ENCODE measurements at regions not wholly inside any gene's neighbourhood (a gene's known extent, or its start where the extent isn't known, plus 50 kb on each side); places are given as distances from the start of the nearest gene placed in this dataset.

DNA sequence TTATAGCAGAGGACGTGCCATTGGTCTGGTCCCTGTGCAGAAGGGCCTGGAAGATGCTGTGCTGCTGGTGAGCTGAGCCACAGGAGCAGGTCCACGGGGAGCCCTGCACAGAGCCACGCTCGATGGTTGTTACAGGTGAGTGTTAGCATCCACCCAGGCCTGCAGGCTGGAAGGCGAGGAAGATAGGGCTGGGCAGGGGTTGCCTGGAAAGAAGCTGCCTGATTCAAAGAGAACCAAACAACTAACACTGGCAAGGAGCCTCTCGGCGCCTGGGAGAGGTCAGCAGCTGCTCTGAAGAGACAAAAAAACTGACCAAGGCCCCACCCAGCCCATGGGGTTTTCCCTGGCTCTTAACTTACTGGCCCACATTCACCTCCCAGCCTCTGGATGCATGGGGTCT lies 160.2 kb downstream of the MED10 start:
- no peak overlapping the region for H3K4me3 Mint-ChIP-seq
- H3K36me3 Mint-ChIP-seq (ENCODE audit: low read depth) = no peaks in the 10 kb centered on the region
- no peaks in the 10 kb centered on the region for H3K27me3 Mint-ChIP-seq
- no peak overlapping the region for H3K27ac Mint-ChIP-seq
- no peaks in the 10 kb centered on the region for H3K9me3 Mint-ChIP-seq
- no peak for DNase-seq
- H3K4me1 Mint-ChIP-seq = no peaks in the 10 kb centered on the region
- intact Hi-C loops (cut with micrococcal nuclease) = no loop called here

DNA sequence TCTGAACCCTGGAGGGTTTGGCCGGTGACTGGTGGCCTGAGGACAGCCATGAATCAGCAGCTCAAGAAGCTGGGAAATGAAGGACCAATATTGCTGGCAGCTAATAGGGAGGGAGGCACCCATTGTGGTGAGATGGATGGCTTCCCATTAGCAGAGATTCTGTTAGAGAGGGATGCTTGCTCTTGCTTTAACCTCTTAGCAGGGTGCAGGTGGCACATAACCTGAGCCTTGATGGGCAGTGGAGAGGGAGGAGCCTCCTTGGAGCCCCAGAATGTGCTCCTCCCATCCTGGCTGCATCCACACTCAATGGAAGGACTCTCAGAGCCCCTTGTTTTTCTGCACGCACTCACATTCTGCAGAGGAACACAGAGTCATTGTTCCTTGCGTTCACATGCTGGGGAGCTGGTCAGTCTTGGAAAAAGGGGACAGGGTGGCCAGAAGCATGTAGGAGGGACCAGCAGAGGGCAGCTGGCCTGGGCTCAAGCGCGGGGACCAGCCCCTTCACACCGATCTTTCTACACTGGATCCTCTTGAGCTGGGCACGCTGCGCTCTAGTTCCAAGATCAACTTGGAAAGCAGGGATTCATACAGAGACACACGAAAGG lies 161.8 kb downstream of the MED10 start:
- Mint-ChIP-seq H3K4me3 (no peak overlapping the region), H3K9me3 (no peaks in the 10 kb centered on the region), H3K4me1 (no peaks in the 10 kb centered on the region), H3K27ac (no peak overlapping the region), H3K27me3 (no peaks in the 10 kb centered on the region), H3K36me3 (ENCODE audit: low read depth) (no peaks in the 10 kb centered on the region)
- DNase-seq = no peak
- intact Hi-C loops (cut with micrococcal nuclease) = no loop called here

DNA sequence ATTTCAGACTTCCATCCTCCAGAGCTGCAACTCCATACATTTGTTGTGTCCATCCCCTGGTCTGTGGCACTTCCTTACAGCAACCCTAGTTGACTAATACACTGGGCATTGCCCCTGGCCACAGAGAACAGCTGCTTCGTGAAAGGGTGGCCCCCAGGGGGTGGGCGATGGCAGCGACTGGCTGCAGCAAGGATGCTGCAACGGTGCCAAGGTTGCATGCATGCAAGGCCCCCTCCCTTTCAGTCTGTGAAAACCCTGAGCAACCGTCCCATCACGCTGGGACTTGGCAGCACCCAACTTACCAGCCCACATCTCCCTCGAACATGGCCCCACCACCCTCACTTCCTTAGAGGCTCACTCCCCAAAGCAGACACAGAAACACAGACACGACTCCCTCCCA lies 162.5 kb downstream of the MED10 start:
- Mint-ChIP-seq H3K36me3 (ENCODE audit: low read depth) (no peaks in the 10 kb centered on the region), H3K4me1 (no peaks in the 10 kb centered on the region), H3K27ac (no peak overlapping the region), H3K27me3 (no peaks in the 10 kb centered on the region), H3K4me3 (no peak overlapping the region), H3K9me3 (no peaks in the 10 kb centered on the region)
- intact Hi-C loops (cut with micrococcal nuclease) = no loop called here
- no peak for DNase-seq

DNA sequence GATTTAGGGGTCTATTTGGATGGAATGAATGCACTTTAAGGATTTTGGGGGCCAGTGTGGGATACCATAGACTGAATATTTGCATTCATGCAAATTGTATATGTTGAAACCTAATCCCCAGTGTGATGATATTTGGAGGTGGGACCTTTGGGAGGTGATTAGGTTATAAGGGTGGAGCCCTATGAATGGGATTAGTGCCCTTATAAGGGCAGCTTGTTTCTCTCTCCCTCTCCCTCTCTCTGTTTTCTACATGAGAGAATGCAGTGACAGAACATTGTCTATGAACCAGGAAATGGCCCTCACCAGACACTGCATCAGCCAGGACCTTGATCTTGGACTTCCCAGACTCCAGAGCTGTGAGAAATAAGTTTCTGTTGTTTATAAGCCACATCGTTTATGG lies 166.1 kb downstream of the MED10 start:
- intact Hi-C loops (cut with micrococcal nuclease) = no loop called here
- Mint-ChIP-seq H3K36me3 (ENCODE audit: low read depth) (no peaks in the 10 kb centered on the region), H3K4me3 (no peak overlapping the region), H3K9me3 (no peaks in the 10 kb centered on the region), H3K27me3 (no peaks in the 10 kb centered on the region), H3K4me1 (no peaks in the 10 kb centered on the region), H3K27ac (no peak overlapping the region)
- DNase-seq = no peak

DNA sequence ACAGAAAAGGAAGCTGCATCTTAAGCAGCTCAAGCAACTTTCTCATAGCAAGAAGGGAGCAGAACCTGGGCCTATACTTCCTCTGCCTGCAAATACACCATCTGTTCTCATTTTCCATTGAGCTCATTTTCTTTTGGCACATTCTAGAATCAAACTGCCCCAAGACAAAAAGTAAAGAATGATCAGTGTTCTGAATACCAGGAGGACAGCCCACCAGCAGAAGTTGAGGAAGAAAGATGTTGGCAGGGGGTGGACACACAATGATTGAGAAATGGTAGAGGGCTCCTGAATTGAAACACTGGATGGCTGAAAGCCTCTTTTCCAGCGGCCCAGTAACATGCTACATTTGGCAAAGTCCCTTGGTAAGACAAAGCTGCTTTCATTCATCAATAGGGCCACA lies 171.8 kb downstream of the MED10 start:
- H3K4me3 Mint-ChIP-seq = no peak overlapping the region
- peaks cover 1% of the 10 kb centered on the region for H3K27me3 Mint-ChIP-seq
- intact Hi-C loops (cut with micrococcal nuclease) = no loop called here
- DNase-seq = no peak
- H3K9me3 Mint-ChIP-seq = no peaks in the 10 kb centered on the region
- no peaks in the 10 kb centered on the region for H3K36me3 Mint-ChIP-seq (ENCODE audit: low read depth)
- no peaks in the 10 kb centered on the region for H3K4me1 Mint-ChIP-seq
- H3K27ac Mint-ChIP-seq = no peak overlapping the region

DNA sequence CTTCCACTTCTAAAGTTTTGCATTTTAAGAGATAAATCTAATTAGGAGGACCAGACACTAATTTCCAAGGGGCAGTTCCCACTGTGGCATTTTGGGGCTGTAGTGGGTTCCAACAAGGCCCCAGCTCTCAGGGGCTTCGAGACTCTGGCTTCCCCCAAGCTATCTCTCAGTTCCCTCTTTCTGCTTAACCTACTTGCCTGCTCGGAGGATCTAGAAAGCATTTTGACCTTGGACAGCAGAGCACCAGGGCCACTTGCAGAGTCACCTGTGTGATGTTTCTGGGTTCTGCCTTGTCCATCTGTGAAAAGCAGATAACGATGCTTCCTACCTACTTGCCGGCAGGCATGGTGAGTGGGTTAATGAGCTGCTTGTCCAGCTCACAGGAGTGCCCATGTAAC lies 175.4 kb downstream of the MED10 start:
- intact Hi-C loops (cut with micrococcal nuclease) = no loop called here
- H3K9me3 Mint-ChIP-seq = no peaks in the 10 kb centered on the region
- peaks cover 1% of the 10 kb centered on the region for H3K27me3 Mint-ChIP-seq
- no peak overlapping the region for H3K4me3 Mint-ChIP-seq
- no peak for DNase-seq
- no peaks in the 10 kb centered on the region for H3K4me1 Mint-ChIP-seq
- H3K27ac Mint-ChIP-seq = no peak overlapping the region
- no peaks in the 10 kb centered on the region for H3K36me3 Mint-ChIP-seq (ENCODE audit: low read depth)

DNA sequence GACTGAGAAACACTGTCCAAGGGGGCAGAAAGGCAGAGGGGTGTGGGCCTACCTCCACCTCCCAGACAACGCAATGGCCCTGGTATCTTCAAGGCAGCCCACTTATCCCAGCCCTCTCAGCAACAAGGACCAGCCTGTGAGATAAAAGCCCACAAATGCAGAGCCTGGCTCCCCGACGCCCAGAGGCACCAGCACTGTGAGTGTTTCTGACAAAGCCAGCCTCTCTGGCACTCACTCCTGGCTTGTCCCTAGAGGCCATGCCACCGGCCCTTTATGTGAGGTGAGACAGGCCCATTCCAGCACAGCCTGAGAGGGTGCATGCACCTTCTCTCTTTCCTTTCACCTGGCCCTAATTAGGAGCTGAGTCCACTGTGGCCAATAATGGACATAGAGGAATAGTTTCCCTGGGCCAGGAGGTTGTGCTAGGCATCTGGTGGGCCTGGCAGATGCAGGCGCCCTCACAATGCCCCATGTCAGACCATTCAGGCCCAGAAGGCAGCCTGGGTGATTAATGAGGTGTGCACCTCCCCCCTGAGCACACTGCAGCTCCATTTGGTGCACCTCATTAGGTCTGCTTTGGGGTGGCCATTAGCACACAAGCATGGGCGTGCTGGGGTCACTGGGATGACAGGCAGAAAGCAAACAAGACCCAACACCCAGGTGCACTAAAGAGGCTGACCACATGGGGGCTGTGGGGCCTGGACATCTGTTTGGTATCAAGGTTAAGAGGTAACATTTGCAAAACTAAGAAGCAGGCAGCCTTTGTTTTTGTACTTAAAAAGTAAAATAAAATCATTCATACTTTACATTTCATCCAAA lies 176.0 kb downstream of the MED10 start:
- Mint-ChIP-seq H3K27me3 (peaks cover 1% of the 10 kb centered on the region), H3K4me3 (no peak overlapping the region), H3K4me1 (no peaks in the 10 kb centered on the region), H3K9me3 (no peaks in the 10 kb centered on the region), H3K27ac (no peak overlapping the region), H3K36me3 (ENCODE audit: low read depth) (no peaks in the 10 kb centered on the region)
- DNase-seq = no peak
- intact Hi-C loops (cut with micrococcal nuclease) = no loop called here

DNA sequence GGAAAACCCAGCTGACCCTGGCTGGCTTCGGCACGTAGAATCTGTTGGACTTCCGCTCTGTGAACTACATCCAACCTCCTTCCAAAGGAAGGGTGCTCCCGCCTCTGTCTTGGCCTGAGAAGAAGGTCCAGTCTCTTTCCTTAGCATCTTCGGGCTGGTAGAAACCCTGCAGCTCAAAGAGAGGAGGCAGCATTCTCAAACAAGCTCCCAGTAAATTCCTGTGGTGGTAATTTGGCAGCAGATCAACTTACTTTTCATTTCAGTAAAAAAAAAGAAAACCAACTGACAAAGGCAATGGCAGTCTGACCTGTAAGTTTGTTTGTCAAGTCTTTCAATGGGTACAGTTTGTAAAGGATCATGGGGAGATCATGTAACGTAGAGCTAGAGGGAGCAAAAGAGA lies 176.7 kb downstream of the MED10 start:
- intact Hi-C loops (cut with micrococcal nuclease) = no loop called here
- H3K4me1 Mint-ChIP-seq = no peaks in the 10 kb centered on the region
- DNase-seq = no peak
- H3K27me3 Mint-ChIP-seq = peaks cover 1% of the 10 kb centered on the region
- H3K36me3 Mint-ChIP-seq (ENCODE audit: low read depth) = no peaks in the 10 kb centered on the region
- no peak overlapping the region for H3K27ac Mint-ChIP-seq
- H3K9me3 Mint-ChIP-seq = no peaks in the 10 kb centered on the region
- H3K4me3 Mint-ChIP-seq = no peak overlapping the region

DNA sequence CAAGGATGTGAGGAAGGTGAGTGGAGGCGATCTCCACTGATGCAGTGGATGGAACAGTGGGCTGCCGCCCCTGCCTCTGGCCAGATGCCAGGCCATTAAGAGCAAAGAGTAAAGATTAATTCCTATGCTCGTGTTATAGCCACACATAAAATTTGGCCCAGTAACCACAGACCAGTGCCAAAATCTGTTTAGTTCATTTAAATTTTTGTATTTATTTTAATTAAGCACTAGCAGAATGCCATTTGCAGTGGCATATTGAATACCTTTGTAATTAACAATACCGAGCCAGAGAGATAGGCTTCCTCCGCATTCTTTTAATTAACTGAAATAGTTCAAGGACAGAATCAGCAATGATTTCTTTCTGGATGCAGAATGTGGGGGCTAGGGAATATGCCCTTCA lies 179.8 kb downstream of the MED10 start:
- no peak for DNase-seq
- intact Hi-C loops (cut with micrococcal nuclease) = no loop called here
- no peaks in the 10 kb centered on the region for H3K27me3 Mint-ChIP-seq
- H3K4me1 Mint-ChIP-seq = no peaks in the 10 kb centered on the region
- H3K4me3 Mint-ChIP-seq = no peak overlapping the region
- no peaks in the 10 kb centered on the region for H3K36me3 Mint-ChIP-seq (ENCODE audit: low read depth)
- H3K27ac Mint-ChIP-seq = no peak overlapping the region
- no peaks in the 10 kb centered on the region for H3K9me3 Mint-ChIP-seq

DNA sequence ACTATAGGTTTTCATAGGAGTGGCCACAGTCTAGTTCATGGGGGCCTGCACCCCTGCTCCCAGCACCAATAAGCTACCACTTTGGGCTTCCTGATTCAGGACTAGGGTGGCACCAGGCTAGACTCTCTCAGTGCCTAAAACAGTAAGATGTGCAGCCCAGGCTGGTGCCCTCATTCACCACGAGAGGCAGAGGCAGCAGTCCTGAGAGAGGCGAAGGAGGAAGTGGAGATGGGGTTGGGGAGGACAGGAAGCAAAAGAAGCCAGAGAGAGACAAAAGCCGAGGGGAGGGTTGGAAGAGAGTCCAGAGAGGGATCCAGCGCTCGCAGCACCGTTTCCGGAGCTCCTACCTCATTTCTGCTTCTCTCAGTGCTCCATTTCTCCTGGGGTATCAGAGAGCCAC lies 180.9 kb downstream of the MED10 start:
- no peak for DNase-seq
- no peaks in the 10 kb centered on the region for H3K9me3 Mint-ChIP-seq
- no peak overlapping the region for H3K4me3 Mint-ChIP-seq
- no peaks in the 10 kb centered on the region for H3K36me3 Mint-ChIP-seq (ENCODE audit: low read depth)
- no peaks in the 10 kb centered on the region for H3K27me3 Mint-ChIP-seq
- H3K4me1 Mint-ChIP-seq = no peaks in the 10 kb centered on the region
- H3K27ac Mint-ChIP-seq = no peak overlapping the region
- intact Hi-C loops (cut with micrococcal nuclease) = no loop called here

DNA sequence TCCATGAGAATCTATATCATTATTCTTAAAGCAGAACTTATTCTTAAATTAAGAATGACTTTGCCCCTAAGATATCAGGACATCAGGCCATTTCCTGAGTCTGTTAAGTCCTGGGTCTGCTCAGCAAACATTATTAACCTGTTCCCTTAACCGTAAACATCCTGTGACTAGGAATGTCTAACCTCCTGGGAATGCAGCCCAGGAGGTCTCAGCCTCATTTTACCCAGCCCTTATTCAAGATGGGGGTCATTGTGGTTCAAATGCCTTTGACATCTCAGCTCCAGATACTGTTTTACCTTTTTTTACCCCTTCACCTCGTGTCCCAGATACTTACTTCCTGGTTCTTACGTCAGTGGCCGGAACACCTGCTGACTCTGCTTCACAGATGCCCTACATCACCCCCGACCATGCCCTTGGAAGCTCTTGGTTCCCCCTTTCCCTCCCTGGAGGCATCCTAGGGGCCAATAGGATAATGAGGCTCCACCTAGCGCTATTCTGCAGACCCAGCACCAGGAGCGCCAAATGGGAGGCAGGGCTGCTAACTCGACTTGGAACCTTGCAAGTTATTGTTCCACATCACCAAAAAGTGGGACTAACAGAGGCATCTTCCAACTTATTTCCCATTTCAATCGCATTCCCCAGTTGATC lies 182.5 kb downstream of the MED10 start:
- intact Hi-C loops (cut with micrococcal nuclease) = no loop called here
- H3K36me3 Mint-ChIP-seq (ENCODE audit: low read depth) = no peaks in the 10 kb centered on the region
- DNase-seq = no peak
- H3K27ac Mint-ChIP-seq = no peak overlapping the region
- no peaks in the 10 kb centered on the region for H3K27me3 Mint-ChIP-seq
- H3K4me3 Mint-ChIP-seq = no peak overlapping the region
- H3K4me1 Mint-ChIP-seq = no peaks in the 10 kb centered on the region
- H3K9me3 Mint-ChIP-seq = no peaks in the 10 kb centered on the region

DNA sequence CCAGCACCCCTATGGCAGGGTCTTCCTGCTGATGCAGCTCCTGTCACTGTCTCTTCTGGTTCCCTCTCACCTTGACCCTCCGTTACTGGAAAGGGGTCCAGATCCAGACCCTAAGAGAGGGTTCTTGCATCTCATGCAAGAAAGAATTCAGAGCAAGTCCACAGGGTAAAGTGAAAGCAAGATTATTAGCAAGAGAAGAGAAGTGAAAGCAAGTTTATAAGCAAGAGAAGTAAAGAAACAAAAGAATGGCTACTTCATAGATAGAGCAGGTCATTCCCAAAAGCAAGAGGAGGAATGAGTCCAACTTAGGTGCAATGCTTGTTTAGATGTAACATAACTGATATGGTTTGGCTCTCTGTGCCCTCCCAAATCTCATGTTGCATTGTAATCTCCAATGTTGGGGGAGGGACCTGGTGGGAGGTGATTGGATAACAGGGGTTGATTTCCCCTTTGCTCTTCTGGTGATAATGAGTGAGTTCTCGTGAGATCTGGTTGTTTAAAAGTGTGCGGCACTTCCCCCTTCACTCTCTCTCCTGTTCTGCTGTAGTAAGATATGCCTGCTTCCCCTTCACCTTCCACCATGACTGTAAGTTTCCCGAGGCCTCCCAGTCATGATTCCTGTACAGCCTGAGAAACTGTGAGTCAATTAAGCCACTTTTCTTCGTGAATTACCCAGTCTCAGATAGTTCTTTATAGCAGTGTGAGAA lies 183.3 kb downstream of the MED10 start:
- Mint-ChIP-seq H3K27me3 (no peaks in the 10 kb centered on the region), H3K36me3 (ENCODE audit: low read depth) (no peaks in the 10 kb centered on the region), H3K27ac (no peak overlapping the region), H3K4me3 (no peak overlapping the region), H3K4me1 (no peaks in the 10 kb centered on the region), H3K9me3 (no peaks in the 10 kb centered on the region)
- no peak for DNase-seq
- intact Hi-C loops (cut with micrococcal nuclease) = no loop called here

DNA sequence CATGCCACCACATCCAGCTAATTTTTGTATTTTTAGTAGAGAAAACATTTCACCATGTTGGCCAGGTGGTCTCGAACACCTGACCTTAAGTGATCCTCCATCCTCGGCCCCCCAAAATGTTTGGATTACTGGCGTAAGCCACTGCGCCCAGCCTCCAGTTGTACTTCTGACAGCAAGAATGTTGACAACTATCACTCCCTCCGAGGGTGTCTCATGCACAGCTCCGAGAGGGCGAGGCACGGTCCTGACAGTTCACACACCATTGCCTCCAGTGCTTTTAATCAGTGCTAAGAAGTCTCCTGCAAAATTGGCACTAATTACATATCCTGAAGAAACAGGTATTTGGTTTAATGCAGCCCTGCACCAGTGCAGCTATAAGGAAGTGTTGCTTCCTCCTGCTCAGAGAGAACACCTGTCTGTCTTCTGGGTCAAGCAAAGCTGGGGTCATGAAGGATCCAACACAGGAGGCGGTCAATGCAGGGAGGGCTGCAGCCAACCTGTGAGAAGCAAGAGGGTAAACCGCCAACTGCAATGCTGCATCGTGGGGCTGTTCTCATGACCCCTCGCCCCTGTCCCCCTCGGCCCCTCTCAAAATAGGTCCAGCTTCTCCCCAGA lies 184.0 kb downstream of the MED10 start:
- H3K4me1 Mint-ChIP-seq = no peaks in the 10 kb centered on the region
- intact Hi-C loops (cut with micrococcal nuclease) = no loop called here
- H3K9me3 Mint-ChIP-seq = no peaks in the 10 kb centered on the region
- no peaks in the 10 kb centered on the region for H3K27me3 Mint-ChIP-seq
- DNase-seq = no peak
- no peak overlapping the region for H3K4me3 Mint-ChIP-seq
- no peak overlapping the region for H3K27ac Mint-ChIP-seq
- H3K36me3 Mint-ChIP-seq (ENCODE audit: low read depth) = no peaks in the 10 kb centered on the region

DNA sequence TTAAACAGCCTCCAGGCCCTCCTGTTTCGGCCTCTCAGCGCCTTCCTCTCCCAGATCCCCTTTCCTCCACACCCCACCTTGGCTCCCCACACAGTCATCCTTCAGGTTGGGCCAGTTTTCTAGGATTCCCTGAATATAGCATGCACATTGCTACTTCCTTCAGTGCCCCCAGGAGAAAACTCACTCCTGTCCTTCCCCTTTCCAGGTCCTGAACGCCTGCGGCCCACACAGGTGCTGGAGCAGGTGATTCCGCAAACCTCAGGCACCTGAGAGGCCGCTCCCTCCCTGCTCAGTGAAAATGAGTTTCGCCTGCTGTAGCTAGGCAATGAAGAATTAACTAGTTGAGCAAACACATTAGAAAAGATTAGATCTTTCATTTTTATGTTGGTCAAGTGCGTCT lies 185.0 kb downstream of the MED10 start:
- no peak overlapping the region for H3K27ac Mint-ChIP-seq
- no peaks in the 10 kb centered on the region for H3K36me3 Mint-ChIP-seq (ENCODE audit: low read depth)
- no peaks in the 10 kb centered on the region for H3K9me3 Mint-ChIP-seq
- no peaks in the 10 kb centered on the region for H3K27me3 Mint-ChIP-seq
- no peak overlapping the region for H3K4me3 Mint-ChIP-seq
- intact Hi-C loops (cut with micrococcal nuclease) = no loop called here
- H3K4me1 Mint-ChIP-seq = no peaks in the 10 kb centered on the region
- no peak for DNase-seq
